HG02763 (cell line): ENCODE measurements at regions not wholly inside any gene's neighbourhood (a gene's known extent, or its start where the extent isn't known, plus 50 kb on each side); places are given as distances from the start of the nearest gene placed in this dataset.
"Not testable (repeated sequence)": the region's sequence is repeated elsewhere in the genome, so short reads cannot be mapped to it uniquely, and the experiment has no call there.

ENCODE experiments used
- ATAC-seq: cut with Tn5 transposase; IDR thresholded peaks from one replicate; pipeline ENCODE4 v1.9.1; 2021; ENCODE audit warnings: mild to moderate bottlenecking, moderate library complexity; ENCODE audit not compliant: unreplicated experiment

DNA sequence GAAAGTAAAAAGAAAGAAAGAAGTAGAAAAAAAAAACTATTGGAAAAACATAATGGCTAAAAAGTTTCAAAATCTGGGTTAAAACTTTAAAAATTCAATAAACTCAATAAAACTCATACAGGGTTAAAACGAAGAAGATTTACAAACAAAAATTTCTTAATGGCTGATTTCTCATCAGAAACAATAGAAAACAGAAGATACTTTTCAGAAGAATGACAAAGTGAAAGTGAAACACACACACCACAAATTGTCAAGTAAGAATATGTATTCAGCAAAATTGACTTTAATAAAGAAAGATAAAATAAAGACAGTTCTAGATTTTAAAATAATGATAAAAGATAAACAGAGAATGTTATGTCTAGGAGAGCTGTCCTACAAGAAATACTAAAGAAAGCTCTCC, 618.9 kb upstream of the GJE1 start:
- no peak for ATAC-seq

GRCh38 chr6:141510803-141511202, 621.9 kb upstream of the GJE1 start:
- no peak for ATAC-seq

- not testable (repeated sequence) for ATAC-seq
Measured at GRCh38 chr6:141506062-141506461, 626.7 kb upstream of the GJE1 start.

GRCh38 chr6:141504318-141504717, 628.4 kb upstream of the GJE1 start:
- not testable (repeated sequence) for ATAC-seq

GRCh38 chr6:141501616-141502015, 631.1 kb upstream of the GJE1 start:
- no peak for ATAC-seq

GRCh38 chr6:141498977-141499376, 633.7 kb upstream of the GJE1 start:
- ATAC-seq = no peak

GRCh38 chr6:141492521-141493284, 640.0 kb upstream of the GJE1 start:
- no peak for ATAC-seq

GRCh38 chr6:141491684-141492083, 641.0 kb upstream of the GJE1 start:
- ATAC-seq = no peak

DNA sequence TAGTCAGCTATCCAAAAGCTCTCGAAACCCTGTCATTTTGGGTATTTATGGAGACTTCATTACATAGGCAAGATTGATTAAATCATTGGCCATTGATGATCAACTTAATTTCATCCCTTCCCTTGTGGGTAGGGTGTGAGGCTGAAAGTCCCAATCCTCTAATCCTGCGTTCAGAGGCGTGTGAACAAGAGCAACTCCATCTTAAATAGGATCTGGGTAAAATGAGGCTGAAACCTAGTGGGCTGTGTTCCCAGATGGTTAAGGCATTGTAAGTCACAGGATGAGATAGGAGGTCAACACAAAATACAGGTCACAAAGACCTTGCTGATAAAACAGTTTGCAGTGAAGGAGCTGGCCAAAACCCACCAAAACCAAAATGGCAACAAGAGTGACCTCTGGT, 641.7 kb upstream of the GJE1 start:
- ATAC-seq = no peak

GRCh38 chr6:141488488-141488887, 644.2 kb upstream of the GJE1 start:
- ATAC-seq = peak; percentile 40

- ATAC-seq = no peak
Measured at GRCh38 chr6:141486942-141487341, 645.8 kb upstream of the GJE1 start.

DNA sequence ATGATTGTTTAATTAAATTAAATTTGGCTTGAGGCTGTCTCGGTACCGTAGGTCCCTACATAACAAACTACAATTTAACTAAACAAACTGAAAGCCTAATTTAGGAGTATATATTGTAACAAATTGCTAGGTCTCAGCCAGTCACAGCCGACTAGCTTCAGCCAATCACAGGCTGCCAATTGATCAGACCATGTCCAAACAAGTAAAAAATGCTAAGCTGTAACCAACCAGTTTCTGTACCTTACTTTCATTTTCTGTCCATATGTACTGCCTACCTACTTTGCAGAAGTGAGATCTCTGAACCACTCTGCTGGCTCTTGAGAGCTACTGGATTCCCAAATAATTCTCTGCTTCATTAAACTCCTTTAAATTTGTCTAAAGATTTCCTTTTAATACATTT, 648.0 kb upstream of the GJE1 start:
- peak; percentile 79 for ATAC-seq

GRCh38 chr6:141483598-141484061, 649.1 kb upstream of the GJE1 start:
- ATAC-seq = peak; percentile 89

- ATAC-seq = no peak
Measured at GRCh38 chr6:141482796-141483597, 649.7 kb upstream of the GJE1 start.

- ATAC-seq = no peak
Measured at GRCh38 chr6:141475259-141475658, 657.5 kb upstream of the GJE1 start.

- no peak for ATAC-seq
Measured at GRCh38 chr6:141472162-141472928, 660.4 kb upstream of the GJE1 start.

GRCh38 chr6:141470810-141471209, 661.9 kb upstream of the GJE1 start:
- no peak for ATAC-seq

DNA sequence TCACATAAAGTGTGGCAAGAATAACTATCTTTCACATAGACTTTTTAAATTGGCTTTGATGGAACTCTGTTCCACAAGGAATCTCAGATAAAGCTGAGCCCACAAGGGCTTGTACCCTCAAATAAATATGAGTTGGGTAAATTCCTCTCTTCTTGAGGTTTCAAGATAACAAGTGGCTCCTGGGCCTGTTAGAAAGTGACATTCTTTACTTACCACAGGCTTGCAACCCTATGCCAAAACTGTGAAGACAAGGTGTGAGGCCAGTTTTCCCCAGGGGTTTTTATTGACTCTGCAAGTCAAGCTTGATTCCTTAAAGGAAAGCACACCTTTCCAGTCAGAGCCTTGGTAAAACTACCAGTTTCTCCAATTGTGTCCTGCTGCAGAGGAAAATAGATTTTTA, 664.8 kb upstream of the GJE1 start:
- ATAC-seq = no peak

DNA sequence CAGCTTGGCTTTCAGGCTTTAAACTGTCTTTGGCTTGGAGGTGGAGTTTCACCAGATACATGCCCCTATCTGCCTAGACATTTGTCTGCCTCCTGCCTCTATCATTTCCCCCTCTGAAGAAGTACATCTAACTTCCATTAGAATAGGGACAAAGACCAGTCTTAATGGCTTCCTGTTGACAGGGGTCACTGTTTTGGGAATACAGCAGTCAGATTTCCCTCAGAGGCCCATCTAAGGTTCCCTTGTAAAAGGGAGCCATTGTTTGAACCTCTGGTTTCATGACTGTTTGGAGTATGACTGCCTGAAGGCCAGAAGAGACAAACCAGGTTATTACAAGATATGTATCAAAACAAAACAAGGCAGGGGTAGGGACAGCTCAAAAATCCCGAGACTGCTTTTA, 665.7 kb upstream of the GJE1 start:
- ATAC-seq = no peak

DNA sequence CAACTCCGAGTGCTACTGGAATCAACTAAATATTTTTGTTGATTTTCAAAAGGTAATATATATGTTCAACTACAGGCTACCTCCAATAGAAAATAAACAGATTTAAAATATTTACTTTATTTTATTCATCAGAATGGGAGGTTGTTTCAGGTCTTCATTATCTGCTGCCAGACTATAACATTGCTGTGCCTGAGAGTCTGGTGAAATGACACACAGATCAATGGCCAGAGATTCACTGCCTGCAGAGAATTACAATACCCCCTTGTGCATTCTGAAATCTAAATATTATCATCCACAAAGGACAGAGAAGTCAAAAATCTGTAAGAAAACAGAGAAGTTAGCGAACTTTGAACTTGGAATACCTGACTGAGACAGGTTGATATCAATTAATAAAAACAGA, 667.8 kb upstream of the GJE1 start:
- ATAC-seq = no peak

DNA sequence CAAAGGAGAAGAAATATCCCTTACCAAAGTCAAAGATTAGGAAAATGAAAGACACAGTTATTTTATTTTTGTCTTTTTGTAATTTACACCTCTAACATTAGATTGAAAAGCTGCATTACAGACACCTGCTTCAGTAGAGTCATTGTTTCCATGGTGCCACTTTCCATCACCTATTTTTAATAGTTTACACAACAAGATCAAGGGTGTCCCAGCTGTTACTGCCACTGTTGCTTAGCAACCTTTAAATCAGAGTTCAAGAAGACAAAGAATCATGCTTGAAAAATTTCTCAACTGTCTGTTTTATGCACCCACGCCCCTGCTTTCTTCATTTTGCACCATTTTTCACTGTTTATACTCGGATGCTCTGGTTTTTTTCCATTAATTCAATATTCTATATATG, 668.2 kb upstream of the GJE1 start:
- peak; percentile 79 for ATAC-seq
